ENCODE measurements at regions not wholly inside any gene's neighbourhood (a gene's known extent, or its start where the extent isn't known, plus 50 kb on each side); places are given as distances from the start of the nearest gene placed in this dataset.

GRCh38 chr4:12993923-12994322, 490.2 kb downstream of the RAB28 start:
- TF ChIP-seq CTCF (IDR thresholded peaks at IDR 0.05) (no peak), POLR2AphosphoS5 (IDR thresholded peaks at IDR 0.05) (no peak), POLR2A (IDR thresholded peaks at IDR 0.05) (no peak), EP300 (IDR thresholded peaks at IDR 0.05) (no peak)

Measured in sigmoid colon (tissue), 4 donors.